ENCODE measurements at regions not wholly inside any gene's neighbourhood (a gene's known extent, or its start where the extent isn't known, plus 50 kb on each side); places are given as distances from the start of the nearest gene placed in this dataset.

DNA sequence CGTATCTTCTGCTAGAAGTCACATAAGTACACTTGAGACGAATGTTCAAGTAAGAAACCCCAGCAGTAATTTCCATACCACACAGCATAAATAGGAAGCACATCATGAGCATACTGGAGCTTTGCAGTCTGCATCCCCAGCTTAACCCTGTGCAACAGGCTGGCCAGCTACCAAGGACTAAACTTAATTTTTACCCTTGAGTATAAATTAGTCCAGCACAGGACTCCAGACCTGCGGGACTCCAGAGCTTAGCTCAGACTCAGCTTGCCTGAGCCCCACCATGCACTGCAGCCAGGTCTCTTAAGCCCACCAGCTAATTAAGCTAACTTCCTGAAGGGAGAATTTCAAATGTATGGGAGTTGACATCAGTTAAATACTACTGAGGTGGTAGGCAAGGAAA is 491.0 kb downstream of the ARHGEF28 start:
- H3K9me3 ChIP-seq (ENCODE audit: control insufficient read depth in 1 of 2, insufficient read depth in 1 of 2, low read depth in 1 of 2, low read length in 2 of 2) = no peaks in the 10 kb centered on the region
- intact Hi-C loops (cut with micrococcal nuclease) = no loop called here
- no peaks in the 10 kb centered on the region for H3K4me1 ChIP-seq (ENCODE audit: control insufficient read depth in 1 of 2, insufficient read depth in 2 of 2, low read length in 2 of 2)
- no peak overlapping the region for H2AFZ ChIP-seq (ENCODE audit: low read depth, low read length, poor library complexity, severe bottlenecking)
- H3K9me2 ChIP-seq (ENCODE audit: insufficient read depth) = no peaks in the 10 kb centered on the region
- no peaks in the 10 kb centered on the region for H3K27me3 ChIP-seq (ENCODE audit: insufficient read depth, low read length)
- no peaks in the 10 kb centered on the region for H4K20me1 ChIP-seq (ENCODE audit: insufficient read depth)
- ATAC-seq = no peak
- no peaks in the 10 kb centered on the region for H3K36me3 ChIP-seq (ENCODE audit: control insufficient read depth in 1 of 2, insufficient read depth in 2 of 2, low read length in 2 of 2)
- BruUV-seq (replicated peaks) = no TSS peak
- TF ChIP-seq CEBPB (IDR thresholded peaks at IDR 0.05; ENCODE audit: low read depth) = no peak
- no peak for TF ChIP-seq POLR2AphosphoS5 (IDR thresholded peaks at IDR 0.05; ENCODE audit: low read depth, low read length)
- TF ChIP-seq ATF3 (IDR thresholded peaks at IDR 0.05) = no peak
- no peak for TF ChIP-seq ELF1 (IDR thresholded peaks at IDR 0.05; ENCODE audit: borderline replicate concordance, low read depth)
- TF ChIP-seq RAD21 (IDR thresholded peaks at IDR 0.05; ENCODE audit: low read depth) = no peak
- no peak for TF ChIP-seq YY1 (IDR thresholded peaks at IDR 0.05; ENCODE audit: extremely low read depth, insufficient replicate concordance, low read depth, low read length)
- TF ChIP-seq, protein P1, sequence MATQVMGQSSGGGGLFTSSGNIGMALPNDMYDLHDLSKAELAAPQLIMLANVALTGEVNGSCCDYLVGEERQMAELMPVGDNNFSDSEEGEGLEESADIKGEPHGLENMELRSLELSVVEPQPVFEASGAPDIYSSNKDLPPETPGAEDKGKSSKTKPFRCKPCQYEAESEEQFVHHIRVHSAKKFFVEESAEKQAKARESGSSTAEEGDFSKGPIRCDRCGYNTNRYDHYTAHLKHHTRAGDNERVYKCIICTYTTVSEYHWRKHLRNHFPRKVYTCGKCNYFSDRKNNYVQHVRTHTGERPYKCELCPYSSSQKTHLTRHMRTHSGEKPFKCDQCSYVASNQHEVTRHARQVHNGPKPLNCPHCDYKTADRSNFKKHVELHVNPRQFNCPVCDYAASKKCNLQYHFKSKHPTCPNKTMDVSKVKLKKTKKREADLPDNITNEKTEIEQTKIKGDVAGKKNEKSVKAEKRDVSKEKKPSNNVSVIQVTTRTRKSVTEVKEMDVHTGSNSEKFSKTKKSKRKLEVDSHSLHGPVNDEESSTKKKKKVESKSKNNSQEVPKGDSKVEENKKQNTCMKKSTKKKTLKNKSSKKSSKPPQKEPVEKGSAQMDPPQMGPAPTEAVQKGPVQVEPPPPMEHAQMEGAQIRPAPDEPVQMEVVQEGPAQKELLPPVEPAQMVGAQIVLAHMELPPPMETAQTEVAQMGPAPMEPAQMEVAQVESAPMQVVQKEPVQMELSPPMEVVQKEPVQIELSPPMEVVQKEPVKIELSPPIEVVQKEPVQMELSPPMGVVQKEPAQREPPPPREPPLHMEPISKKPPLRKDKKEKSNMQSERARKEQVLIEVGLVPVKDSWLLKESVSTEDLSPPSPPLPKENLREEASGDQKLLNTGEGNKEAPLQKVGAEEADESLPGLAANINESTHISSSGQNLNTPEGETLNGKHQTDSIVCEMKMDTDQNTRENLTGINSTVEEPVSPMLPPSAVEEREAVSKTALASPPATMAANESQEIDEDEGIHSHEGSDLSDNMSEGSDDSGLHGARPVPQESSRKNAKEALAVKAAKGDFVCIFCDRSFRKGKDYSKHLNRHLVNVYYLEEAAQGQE (IDR thresholded peaks at IDR 0.05; ENCODE audit: low read depth) = no peak
- no peak for TF ChIP-seq EZH2 (IDR thresholded peaks at IDR 0.05)
- TF ChIP-seq, protein P2, sequence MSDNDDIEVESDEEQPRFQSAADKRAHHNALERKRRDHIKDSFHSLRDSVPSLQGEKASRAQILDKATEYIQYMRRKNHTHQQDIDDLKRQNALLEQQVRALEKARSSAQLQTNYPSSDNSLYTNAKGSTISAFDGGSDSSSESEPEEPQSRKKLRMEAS (IDR thresholded peaks at IDR 0.05) = no peak
- TF ChIP-seq SIN3A (IDR thresholded peaks at IDR 0.05; ENCODE audit: low read depth) = no peak
- no peak overlapping the region for H3K4me3 ChIP-seq (replicated peaks in 1 of 2; ENCODE audit: low read depth in 1 of 2, low read length in 2 of 2)
- no peaks in the 10 kb centered on the region for H3K79me2 ChIP-seq (ENCODE audit: insufficient read depth, low read length)
- RAD21 ChIA-PET (ENCODE audit: low non-redundant PET in 1 of 2, low total read pairs in 2 of 2, uncharacterized antibody in 2 of 2, unreplicated experiment in 2 of 2) = no interaction called here
- POLR2A ChIA-PET = no interaction called here
- CTCF ChIA-PET = no interaction called here
- no peak overlapping the region for H3K9ac ChIP-seq (ENCODE audit: low read length)
- no peak for DNase-seq (ENCODE audit: low read depth, low spot score)
- no peak overlapping the region for H3K4me2 ChIP-seq (ENCODE audit: low read length)
- H3K27ac ChIP-seq (ENCODE audit: low read depth, low read length) = no peak overlapping the region
